K562 (cell line): ENCODE measurements at regions not wholly inside any gene's neighbourhood (a gene's known extent, or its start where the extent isn't known, plus 50 kb on each side); places are given as distances from the start of the nearest gene placed in this dataset.

Source experiments
- ATAC-seq: fragments of 200-7000 bp; cut with Tn5 transposase; 3 replicates; pipeline ENCODE4 v1.9.1; 2020; ENCODE audit warnings: moderate library complexity
- BruUV-seq: library from RNA; stranded (reverse); fragments of 400-500 nt; replicated peaks from 2 replicates; lab custom pipeline; 2021; lab: Mats Ljungman, UMichigan
- CTCF ChIA-PET: fragments of 300-600 bp; formaldehyde crosslinking; extraction: SDS; loops from one replicate; lab custom pipeline; 2021; ENCODE audit warnings: low intra/inter-chr PET ratio; lab: Yijun Ruan, JAX
- POLR2A ChIA-PET: fragments of 300-600, 350-650 bp; sonication (Branson Sonifier 250); formaldehyde crosslinking; extraction: SDS; loops from one replicate; lab custom pipeline; 2021; ENCODE audit warnings: antibody characterized with exemption, inconsistent platforms; lab: Yijun Ruan, JAX
- DNase-seq, 4 experiments: peaks; one replicate each; pipeline versions ENCODE4 v3.0.0 to v3.0.0-alpha.2; 2011 to 2018; ENCODE audit warnings: low spot score in 3 of 4, mixed read lengths in 3 of 4; ENCODE audit errors: extremely low read depth in 1 of 4
- FAIRE-seq: peaks from 2 replicates; lab custom pipeline; 2011; peaks lifted over from hg19 to GRCh38; lab: Jason Lieb, UNC
- H2AFZ ChIP-seq: 2 replicates; pipeline ENCODE4 v1.6.0; 2011; ENCODE audit warnings: low read depth, low read length, control low read depth, inconsistent platforms
- H3K27ac ChIP-seq: fragments of 200-600 bp; 3 replicates; pipeline ENCODE4 v1.8.0; 2011; ENCODE audit warnings: low read depth, mild to moderate bottlenecking, control low read depth, inconsistent platforms, low read length, moderate library complexity, mixed read lengths; ENCODE audit errors: extremely low read depth
- H3K27me3 ChIP-seq, 2 experiments: fragments of 300-600 bp in 1 of 2; 2 replicates in 1 of 2; 3 replicates in 1 of 2; pipeline versions ENCODE4 v1.6.0 to v1.8.0; 2011; ENCODE audit warnings: inconsistent platforms in 2 of 2, low read length in 2 of 2, mild to moderate bottlenecking in 1 of 2, mixed read lengths in 1 of 2, moderate library complexity in 1 of 2; ENCODE audit not compliant: control insufficient read depth in 2 of 2, insufficient read depth in 2 of 2
- H3K36me3 ChIP-seq: fragments of 300-600 bp; 3 replicates; pipeline ENCODE4 v1.8.0; 2011; ENCODE audit warnings: mild to moderate bottlenecking, low read length, inconsistent platforms; ENCODE audit not compliant: control insufficient read depth, insufficient read depth
- H3K4me1 ChIP-seq, 2 experiments: fragments of 200-600 bp in 1 of 2; replicated peaks in 1 of 2; 2 replicates in 1 of 2; 3 replicates in 1 of 2; pipeline versions ENCODE4 v1.5.1 to v1.8.0; 2011; ENCODE audit warnings: inconsistent platforms in 2 of 2, low read length in 2 of 2, mild to moderate bottlenecking in 1 of 2, mixed read lengths in 1 of 2, moderate library complexity in 1 of 2; ENCODE audit not compliant: control insufficient read depth in 2 of 2, insufficient read depth in 2 of 2
- H3K4me2 ChIP-seq: 2 replicates; pipeline ENCODE4 v1.6.1; 2011; ENCODE audit warnings: low read length, control low read depth, inconsistent platforms, mixed read lengths; ENCODE audit not compliant: insufficient read depth
- H3K4me3 ChIP-seq: fragments of 200-600 bp; sonication (generic), shearing (Covaris generic); 2 replicates; pipeline ENCODE4 v1.5.1; 2016; ENCODE audit warnings: control low read depth, inconsistent platforms
- H3K79me2 ChIP-seq: fragments of 200-600 bp; 3 replicates; pipeline ENCODE4 v1.8.0; 2011; ENCODE audit warnings: low read length, inconsistent platforms; ENCODE audit not compliant: control insufficient read depth, insufficient read depth
- H3K9ac ChIP-seq, 2 experiments: 2 replicates each; pipeline versions ENCODE4 v1.6.0 to v1.6.1; 2011; ENCODE audit warnings: low read depth in 2 of 2, low read length in 2 of 2, control low read depth in 1 of 2, inconsistent platforms in 1 of 2, mild to moderate bottlenecking in 1 of 2, mixed read lengths in 1 of 2; ENCODE audit not compliant: insufficient read depth in 1 of 2
- H3K9me1 ChIP-seq: one replicate; pipeline ENCODE4 v1.6.0; 2011; ENCODE audit warnings: inconsistent platforms, mild to moderate bottlenecking, low read length, moderate library complexity; ENCODE audit not compliant: control insufficient read depth, insufficient read depth
- H3K9me3 ChIP-seq: replicated peaks from 2 replicates; pipeline ENCODE4 v1.5.1; 2011; ENCODE audit warnings: low read depth, low read length, inconsistent platforms; ENCODE audit not compliant: control insufficient read depth, insufficient read depth
- H4K20me1 ChIP-seq: replicated peaks from 2 replicates; pipeline ENCODE4 v1.6.1; 2011; ENCODE audit warnings: low read length, inconsistent platforms, mixed read lengths; ENCODE audit not compliant: control insufficient read depth, insufficient read depth
- ARID2 ChIP-seq: fragments of 450-650 bp; IDR thresholded peaks from 2 replicates; pipeline ENCODE4 v1.6.1; 2017; ENCODE audit warnings: antibody characterized with exemption, mild to moderate bottlenecking
- ELF4 ChIP-seq: fragments of 450-650 bp; formaldehyde crosslinking; IDR thresholded peaks from 2 replicates; pipeline ENCODE4 v1.4.0; 2022; ENCODE audit warnings: missing genetic modification characterization
- LEF1 ChIP-seq: fragments of 450-650 bp; IDR thresholded peaks from 2 replicates; pipeline ENCODE4 v1.6.1; 2016; ENCODE audit warnings: mild to moderate bottlenecking
- POLR3G ChIP-seq: IDR thresholded peaks from 2 replicates; pipeline ENCODE4 v1.6.1; 2011; ENCODE audit not compliant: insufficient read length, insufficient replicate concordance; ENCODE audit errors: extremely low read depth
- SLC30A9 ChIP-seq: fragments of 250-450 bp; sonication (Bioruptor Pico); IDR thresholded peaks from 2 replicates; pipeline ENCODE4 v1.8.0; 2022; ENCODE audit warnings: mild to moderate bottlenecking, moderate library complexity
- SNRNP70 ChIP-seq: fragments of 200-400 bp; formaldehyde crosslinking; optimal IDR thresholded peaks from 2 replicates; pipeline ENCODE3; 2017; ENCODE audit warnings: low read depth, low read length
- ZNF24 ChIP-seq: fragments of 450-650 bp; IDR thresholded peaks from 2 replicates; pipeline ENCODE4 v1.6.1; 2016
- WGBS: fragments of 100-300 bp; shearing (Covaris generic); methylation state at CpG from one replicate; pipeline ENCODE4 v1.1.6; 2016; ENCODE audit warnings: low coverage, mixed read lengths; ENCODE audit not compliant: insufficient coverage; ENCODE audit errors: missing lambda C conversion rate; 5-methylcytosine and 5-hydroxymethylcytosine counted together
- in situ Hi-C: fragments of 300-500 bp; cut with MboI; formaldehyde crosslinking; loops from 4 replicates; pipeline ENCODE4 v1.15.0; 2018; ENCODE audit warnings: inconsistent platforms, mixed read lengths
- intact Hi-C: fragments of 100-400 bp; cut with micrococcal nuclease; formaldehyde crosslinking; loops from 2 replicates; pipeline ENCODE4 v1.14.2; 2022
- TF ChIP-seq, protein P1 (sequence below), 2 experiments: fragments of 150-350 bp in 1 of 2; IDR thresholded peaks; 2 replicates each; pipeline ENCODE4 v1.6.1; 2012 to 2016; ENCODE audit warnings: low read depth in 2 of 2, low read length in 2 of 2, mild to moderate bottlenecking in 1 of 2, moderate library complexity in 1 of 2
- TF ChIP-seq, protein P2 (sequence below): sonication (generic); formaldehyde crosslinking; IDR thresholded peaks from 2 replicates; pipeline ENCODE4 v1.8.0; 2022; ENCODE audit warnings: mild to moderate bottlenecking, missing genetic modification reagents
- TF ChIP-seq, protein P3 (sequence below): sonication (generic); formaldehyde crosslinking; IDR thresholded peaks from 2 replicates; pipeline ENCODE4 v1.8.0; 2022; ENCODE audit warnings: mild to moderate bottlenecking, low read depth, missing genetic modification reagents

DNA sequence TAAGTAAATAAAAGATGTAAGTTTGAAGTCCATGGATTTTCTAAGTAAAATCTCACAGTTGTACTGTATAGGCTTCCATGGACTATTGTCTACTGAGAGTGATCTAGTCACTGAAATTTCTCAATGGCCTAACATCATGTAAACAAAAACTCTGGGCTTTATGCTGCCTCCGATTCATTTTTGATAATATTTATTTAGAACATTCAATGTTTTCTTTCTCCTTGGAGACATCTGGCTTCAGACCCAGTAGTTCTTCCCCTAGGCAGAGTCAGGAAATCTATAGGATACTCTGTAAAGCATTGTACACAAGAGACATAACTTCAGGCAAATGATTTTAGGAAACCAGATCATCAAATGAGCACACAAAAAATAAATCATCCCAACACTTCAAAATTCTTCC is 1208.6 kb upstream of the ZEB2 start (continued):
- TF ChIP-seq, protein P1, sequence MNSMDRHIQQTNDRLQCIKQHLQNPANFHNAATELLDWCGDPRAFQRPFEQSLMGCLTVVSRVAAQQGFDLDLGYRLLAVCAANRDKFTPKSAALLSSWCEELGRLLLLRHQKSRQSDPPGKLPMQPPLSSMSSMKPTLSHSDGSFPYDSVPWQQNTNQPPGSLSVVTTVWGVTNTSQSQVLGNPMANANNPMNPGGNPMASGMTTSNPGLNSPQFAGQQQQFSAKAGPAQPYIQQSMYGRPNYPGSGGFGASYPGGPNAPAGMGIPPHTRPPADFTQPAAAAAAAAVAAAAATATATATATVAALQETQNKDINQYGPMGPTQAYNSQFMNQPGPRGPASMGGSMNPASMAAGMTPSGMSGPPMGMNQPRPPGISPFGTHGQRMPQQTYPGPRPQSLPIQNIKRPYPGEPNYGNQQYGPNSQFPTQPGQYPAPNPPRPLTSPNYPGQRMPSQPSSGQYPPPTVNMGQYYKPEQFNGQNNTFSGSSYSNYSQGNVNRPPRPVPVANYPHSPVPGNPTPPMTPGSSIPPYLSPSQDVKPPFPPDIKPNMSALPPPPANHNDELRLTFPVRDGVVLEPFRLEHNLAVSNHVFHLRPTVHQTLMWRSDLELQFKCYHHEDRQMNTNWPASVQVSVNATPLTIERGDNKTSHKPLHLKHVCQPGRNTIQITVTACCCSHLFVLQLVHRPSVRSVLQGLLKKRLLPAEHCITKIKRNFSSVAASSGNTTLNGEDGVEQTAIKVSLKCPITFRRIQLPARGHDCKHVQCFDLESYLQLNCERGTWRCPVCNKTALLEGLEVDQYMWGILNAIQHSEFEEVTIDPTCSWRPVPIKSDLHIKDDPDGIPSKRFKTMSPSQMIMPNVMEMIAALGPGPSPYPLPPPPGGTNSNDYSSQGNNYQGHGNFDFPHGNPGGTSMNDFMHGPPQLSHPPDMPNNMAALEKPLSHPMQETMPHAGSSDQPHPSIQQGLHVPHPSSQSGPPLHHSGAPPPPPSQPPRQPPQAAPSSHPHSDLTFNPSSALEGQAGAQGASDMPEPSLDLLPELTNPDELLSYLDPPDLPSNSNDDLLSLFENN (IDR thresholded peaks at IDR 0.05; ENCODE audit: low read depth in 2 of 2, low read length in 2 of 2), result no peak
- TF ChIP-seq POLR3G, result no peak
- TF ChIP-seq SLC30A9 (CRISPR knock-in tag), result no peak
- no peak for TF ChIP-seq ELF4 (CRISPR knock-in tag)

DNA sequence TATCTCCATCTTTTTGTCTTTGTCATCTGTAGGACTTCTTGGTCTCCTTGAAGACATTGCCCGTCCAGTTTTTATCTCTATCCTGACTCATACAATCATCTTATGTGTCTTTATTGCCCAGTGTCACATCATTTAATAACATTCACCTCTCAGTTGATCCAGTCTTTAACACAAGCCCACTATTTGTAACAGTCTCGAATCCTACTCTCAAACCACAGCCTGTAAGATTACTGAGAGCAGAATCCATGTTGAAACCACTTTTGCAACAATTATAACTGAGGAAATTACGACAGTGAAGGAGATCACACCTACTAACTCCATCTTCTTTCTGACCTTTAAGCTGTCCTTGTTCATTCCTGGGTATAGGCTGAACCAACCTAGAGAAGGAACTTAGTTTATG is 1206.0 kb upstream of the ZEB2 start:
- in situ Hi-C loops (no loop called here), intact Hi-C loops (loop anchor here (2.0 kb wide), 1 partner anchor 25 kb away; no protein-coding TSS in a partner anchor)
- Histone ChIP-seq H3K4me1 (peaks cover 5 to 31% of the 10 kb centered on the region in 2 experiments; a peak in 4 of 5 replicates), H3K9me1 (peaks cover 3% of the 10 kb centered on the region), H4K20me1 (no peaks in the 10 kb centered on the region), H3K9ac (no peak overlapping the region), H3K4me2 (no peak overlapping the region), H3K4me3 (no peak overlapping the region), H3K36me3 (no peaks in the 10 kb centered on the region; the same call in 1 of the 3 replicates), H3K27ac (no peak overlapping the region), H3K9me3 (peaks cover 5% of the 10 kb centered on the region), H3K79me2 (no peaks in the 10 kb centered on the region), H2AFZ (peak overlapping the region; percentile 67), H3K27me3 (no peaks in the 10 kb centered on the region)
- TF ChIP-seq ARID2, result no peak
- no peak for TF ChIP-seq SNRNP70
- TF ChIP-seq, protein P2, sequence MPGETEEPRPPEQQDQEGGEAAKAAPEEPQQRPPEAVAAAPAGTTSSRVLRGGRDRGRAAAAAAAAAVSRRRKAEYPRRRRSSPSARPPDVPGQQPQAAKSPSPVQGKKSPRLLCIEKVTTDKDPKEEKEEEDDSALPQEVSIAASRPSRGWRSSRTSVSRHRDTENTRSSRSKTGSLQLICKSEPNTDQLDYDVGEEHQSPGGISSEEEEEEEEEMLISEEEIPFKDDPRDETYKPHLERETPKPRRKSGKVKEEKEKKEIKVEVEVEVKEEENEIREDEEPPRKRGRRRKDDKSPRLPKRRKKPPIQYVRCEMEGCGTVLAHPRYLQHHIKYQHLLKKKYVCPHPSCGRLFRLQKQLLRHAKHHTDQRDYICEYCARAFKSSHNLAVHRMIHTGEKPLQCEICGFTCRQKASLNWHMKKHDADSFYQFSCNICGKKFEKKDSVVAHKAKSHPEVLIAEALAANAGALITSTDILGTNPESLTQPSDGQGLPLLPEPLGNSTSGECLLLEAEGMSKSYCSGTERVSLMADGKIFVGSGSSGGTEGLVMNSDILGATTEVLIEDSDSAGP (CRISPR knock-in tag), result no peak
- TF ChIP-seq, protein P3, sequence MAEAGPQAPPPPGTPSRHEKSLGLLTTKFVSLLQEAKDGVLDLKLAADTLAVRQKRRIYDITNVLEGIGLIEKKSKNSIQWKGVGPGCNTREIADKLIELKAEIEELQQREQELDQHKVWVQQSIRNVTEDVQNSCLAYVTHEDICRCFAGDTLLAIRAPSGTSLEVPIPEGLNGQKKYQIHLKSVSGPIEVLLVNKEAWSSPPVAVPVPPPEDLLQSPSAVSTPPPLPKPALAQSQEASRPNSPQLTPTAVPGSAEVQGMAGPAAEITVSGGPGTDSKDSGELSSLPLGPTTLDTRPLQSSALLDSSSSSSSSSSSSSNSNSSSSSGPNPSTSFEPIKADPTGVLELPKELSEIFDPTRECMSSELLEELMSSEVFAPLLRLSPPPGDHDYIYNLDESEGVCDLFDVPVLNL (CRISPR knock-in tag), result no peak
- no peak for TF ChIP-seq ZNF24
- no peak for TF ChIP-seq LEF1
- DNase-seq, result no peak
- CTCF ChIA-PET, result no interaction called here
- POLR2A ChIA-PET, result interaction anchor here (1.8 kb wide), 1 partner anchor 7 kb away, joined by 6 read pairs; no protein-coding TSS in a partner anchor
- ATAC-seq, result no peak
- BruUV-seq, result no TSS peak
- 68% methylated on average over 3 of the region's 3 CpGs for WGBS
- FAIRE-seq, result peak; percentile 44
